Mucosa of stomach (tissue), 1 donor: ENCODE measurements at regions not wholly inside any gene's neighbourhood (a gene's known extent, or its start where the extent isn't known, plus 50 kb on each side); places are given as distances from the start of the nearest gene placed in this dataset.

Source experiments
- H3K27me3 ChIP-seq: one replicate; pipeline ENCODE4 v1.7.0; 2013; ENCODE audit warnings: mild to moderate bottlenecking, low read length; ENCODE audit not compliant: control insufficient read depth, insufficient read depth
- H3K36me3 ChIP-seq: one replicate; pipeline ENCODE4 v1.7.0; 2013; ENCODE audit warnings: low read length; ENCODE audit not compliant: control insufficient read depth, insufficient read depth
- H3K4me1 ChIP-seq: one replicate; pipeline ENCODE4 v1.7.0; 2013; ENCODE audit warnings: mild to moderate bottlenecking, low read length; ENCODE audit not compliant: control insufficient read depth, insufficient read depth
- H3K4me3 ChIP-seq: one replicate; pipeline ENCODE4 v1.7.0; 2013; ENCODE audit warnings: low read length
- H3K9ac ChIP-seq: one replicate; pipeline ENCODE4 v1.7.0; 2013; ENCODE audit warnings: mild to moderate bottlenecking, low read length, moderate library complexity
- H3K9me3 ChIP-seq: one replicate; pipeline ENCODE4 v1.7.0; 2013; ENCODE audit warnings: mild to moderate bottlenecking, low read length, moderate library complexity; ENCODE audit not compliant: control insufficient read depth
- donor health status: Pancreatic carcinoma.

DNA sequence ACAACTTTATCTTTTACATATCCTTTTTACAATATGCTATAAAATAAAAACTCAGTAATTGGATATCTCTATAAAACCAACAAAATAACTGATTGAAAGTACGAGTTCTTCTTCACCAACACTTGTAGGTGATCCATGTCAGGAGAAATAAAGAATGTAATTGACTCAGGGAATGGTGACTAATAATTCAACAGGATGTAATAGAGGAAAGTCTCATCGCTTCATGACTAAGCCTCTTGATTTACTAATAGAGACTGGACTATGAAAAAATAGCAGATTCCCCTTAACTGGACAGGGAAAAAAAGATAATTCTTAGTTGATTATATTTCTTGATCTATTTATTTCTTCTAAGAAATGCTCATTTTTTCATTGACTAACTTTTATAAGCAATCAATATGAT, 507.7 kb upstream of the PTGER4 start:
- Histone ChIP-seq H3K36me3 (no peaks in the 10 kb centered on the region), H3K27me3 (no peaks in the 10 kb centered on the region), H3K4me3 (no peak overlapping the region), H3K9me3 (no peaks in the 10 kb centered on the region), H3K9ac (no peak overlapping the region), H3K4me1 (no peaks in the 10 kb centered on the region)

DNA sequence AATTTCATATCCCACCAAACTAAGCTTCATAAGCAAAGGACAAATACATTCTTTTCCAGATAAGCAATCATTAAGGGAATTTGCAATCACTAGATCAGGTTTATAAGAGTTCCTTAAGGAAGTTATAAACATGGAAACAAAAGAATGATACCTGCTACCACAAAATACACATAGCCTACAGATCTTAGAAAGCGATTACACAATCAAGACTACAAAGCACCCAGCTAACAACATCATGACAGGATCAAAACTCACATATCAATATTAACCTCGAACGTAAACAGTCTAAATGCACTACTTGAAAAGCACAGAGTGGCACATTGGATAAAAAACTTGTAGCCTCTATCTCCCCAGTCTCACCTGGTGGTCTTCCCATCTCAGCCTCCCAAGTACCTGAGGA, 512.4 kb upstream of the PTGER4 start:
- H3K4me1 ChIP-seq = no peaks in the 10 kb centered on the region
- H3K9ac ChIP-seq = no peak overlapping the region
- no peaks in the 10 kb centered on the region for H3K9me3 ChIP-seq
- no peak overlapping the region for H3K4me3 ChIP-seq
- H3K36me3 ChIP-seq = no peaks in the 10 kb centered on the region
- no peaks in the 10 kb centered on the region for H3K27me3 ChIP-seq

DNA sequence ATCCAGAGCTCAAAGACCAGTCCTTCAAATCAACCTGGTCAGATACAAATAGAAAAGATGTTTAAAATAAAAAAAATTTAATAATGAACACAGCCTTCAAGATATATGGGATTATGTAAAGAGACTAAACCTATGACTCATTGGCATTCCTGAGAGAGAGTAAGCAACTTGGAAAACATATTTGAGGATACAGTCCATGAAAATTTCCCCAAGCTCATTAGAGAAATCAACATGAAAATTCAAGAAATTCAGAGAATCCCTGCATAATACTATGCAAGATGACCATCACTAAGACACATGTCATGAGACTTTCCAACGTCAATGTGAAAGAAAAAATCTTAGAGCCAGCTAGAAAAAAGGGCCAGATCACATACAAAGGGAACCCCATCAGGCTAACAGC, 512.9 kb upstream of the PTGER4 start:
- no peaks in the 10 kb centered on the region for H3K36me3 ChIP-seq
- H3K4me3 ChIP-seq = no peak overlapping the region
- no peaks in the 10 kb centered on the region for H3K9me3 ChIP-seq
- no peaks in the 10 kb centered on the region for H3K27me3 ChIP-seq
- H3K9ac ChIP-seq = no peak overlapping the region
- no peaks in the 10 kb centered on the region for H3K4me1 ChIP-seq

DNA sequence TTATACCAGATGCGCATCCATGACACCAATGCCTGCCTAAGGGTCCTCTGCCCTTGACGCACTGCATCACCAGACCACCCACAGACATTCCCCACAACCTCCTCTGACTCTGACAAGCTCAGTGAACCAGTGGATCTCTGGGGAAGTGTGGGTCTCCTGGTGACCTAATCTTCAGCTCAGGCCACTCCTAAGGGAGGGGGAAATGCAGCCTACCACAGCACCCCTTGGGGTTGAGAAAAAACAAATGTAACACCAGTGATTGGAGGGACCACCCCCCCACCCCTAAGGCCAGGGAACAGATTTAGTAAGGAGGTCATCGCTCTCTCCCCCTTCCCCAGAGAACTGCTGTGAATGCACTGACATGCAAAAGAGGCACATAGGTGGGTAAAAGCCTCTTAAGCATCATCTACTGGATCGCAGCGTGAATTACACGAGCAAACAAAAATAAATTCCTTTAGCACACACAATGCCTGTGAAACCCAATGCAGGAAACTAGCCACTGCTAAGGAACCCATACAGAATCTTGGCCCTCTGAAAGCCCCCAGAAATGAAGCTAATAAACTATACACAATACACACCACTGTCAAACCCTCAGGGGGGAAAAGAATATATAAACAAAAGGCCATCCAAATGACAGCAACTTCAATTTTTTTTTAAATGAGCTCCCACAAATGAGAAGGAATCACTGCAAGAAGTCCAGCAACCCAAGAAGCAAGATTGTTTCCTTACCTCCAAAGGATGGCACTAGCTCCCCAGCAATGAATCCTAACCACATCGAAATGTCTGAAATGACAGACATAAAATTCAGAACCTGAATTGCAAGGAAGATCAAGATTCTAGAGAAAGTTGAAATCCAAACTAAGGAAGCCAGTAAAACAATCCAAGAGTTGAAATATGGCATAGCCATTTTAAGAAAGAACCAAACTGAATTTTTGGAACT, 513.7 kb upstream of the PTGER4 start:
- no peak overlapping the region for H3K9ac ChIP-seq
- H3K4me3 ChIP-seq = no peak overlapping the region
- no peaks in the 10 kb centered on the region for H3K4me1 ChIP-seq
- H3K9me3 ChIP-seq = no peaks in the 10 kb centered on the region
- H3K36me3 ChIP-seq = no peaks in the 10 kb centered on the region
- H3K27me3 ChIP-seq = no peaks in the 10 kb centered on the region

GRCh38 chr5:40165106-40165788, 514.5 kb upstream of the PTGER4 start:
- Histone ChIP-seq H3K9me3 (no peaks in the 10 kb centered on the region), H3K9ac (no peak overlapping the region), H3K27me3 (no peaks in the 10 kb centered on the region), H3K4me1 (no peaks in the 10 kb centered on the region), H3K36me3 (no peaks in the 10 kb centered on the region), H3K4me3 (no peak overlapping the region)

- H3K9ac ChIP-seq = no peak overlapping the region
- H3K27me3 ChIP-seq = no peaks in the 10 kb centered on the region
- H3K4me3 ChIP-seq = no peak overlapping the region
- no peaks in the 10 kb centered on the region for H3K9me3 ChIP-seq
- no peaks in the 10 kb centered on the region for H3K4me1 ChIP-seq
- H3K36me3 ChIP-seq = no peaks in the 10 kb centered on the region
Measured at GRCh38 chr5:40160435-40160834, 519.3 kb upstream of the PTGER4 start.

- H3K27me3 ChIP-seq = no peaks in the 10 kb centered on the region
- no peaks in the 10 kb centered on the region for H3K4me1 ChIP-seq
- no peak overlapping the region for H3K9ac ChIP-seq
- no peaks in the 10 kb centered on the region for H3K36me3 ChIP-seq
- no peak overlapping the region for H3K4me3 ChIP-seq
- H3K9me3 ChIP-seq = no peaks in the 10 kb centered on the region
Measured at GRCh38 chr5:40154194-40154593, 525.5 kb upstream of the PTGER4 start.

DNA sequence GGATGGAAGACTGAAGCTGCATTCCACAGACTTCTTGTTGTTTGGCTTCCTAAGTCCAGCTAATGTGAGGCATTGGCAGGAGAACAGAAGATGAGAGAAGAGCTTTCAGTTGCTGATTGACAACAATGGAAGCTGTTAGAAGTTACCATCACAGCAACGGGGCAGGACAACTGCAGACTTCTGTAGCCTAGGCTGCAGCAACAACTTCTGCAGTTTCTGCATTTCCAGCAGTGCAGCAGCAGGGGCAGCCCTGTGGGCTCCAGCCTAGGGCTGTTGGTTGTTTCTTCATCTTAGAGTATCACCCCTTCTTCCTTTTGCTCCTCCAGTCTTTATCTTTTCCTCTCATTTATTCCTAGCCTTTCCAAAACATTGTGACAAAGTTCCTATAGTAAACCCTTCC, 528.8 kb upstream of the PTGER4 start:
- no peak overlapping the region for H3K9ac ChIP-seq

DNA sequence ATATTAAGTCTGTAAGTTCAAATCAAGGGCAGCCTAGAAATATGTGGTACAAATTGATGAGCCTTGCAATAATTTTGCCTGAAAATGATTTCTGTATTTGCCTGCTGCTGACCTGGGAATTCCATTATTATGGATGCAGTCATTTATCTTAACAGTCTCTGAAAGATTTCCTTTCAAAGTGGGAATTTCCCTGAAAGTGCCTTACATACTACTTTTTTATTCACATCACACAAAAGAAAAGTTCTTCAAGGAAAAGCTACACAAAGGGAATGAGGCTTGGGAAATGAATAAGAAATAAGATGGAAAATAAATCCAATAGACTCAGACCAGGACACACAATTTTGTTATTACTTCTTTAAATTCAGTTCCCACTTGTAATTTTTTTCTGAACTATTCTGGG, 537.8 kb upstream of the PTGER4 start:
- H3K27me3 ChIP-seq = no peaks in the 10 kb centered on the region
- H3K4me1 ChIP-seq = no peaks in the 10 kb centered on the region
- no peaks in the 10 kb centered on the region for H3K36me3 ChIP-seq
- H3K9me3 ChIP-seq = no peaks in the 10 kb centered on the region
- no peak overlapping the region for H3K4me3 ChIP-seq
- H3K9ac ChIP-seq = no peak overlapping the region

More for the DNA sequence above, 528.8 kb upstream of the PTGER4 start:
- Histone ChIP-seq H3K9me3 (no peaks in the 10 kb centered on the region), H3K4me1 (no peaks in the 10 kb centered on the region), H3K27me3 (no peaks in the 10 kb centered on the region), H3K4me3 (no peak overlapping the region), H3K36me3 (no peaks in the 10 kb centered on the region)

DNA sequence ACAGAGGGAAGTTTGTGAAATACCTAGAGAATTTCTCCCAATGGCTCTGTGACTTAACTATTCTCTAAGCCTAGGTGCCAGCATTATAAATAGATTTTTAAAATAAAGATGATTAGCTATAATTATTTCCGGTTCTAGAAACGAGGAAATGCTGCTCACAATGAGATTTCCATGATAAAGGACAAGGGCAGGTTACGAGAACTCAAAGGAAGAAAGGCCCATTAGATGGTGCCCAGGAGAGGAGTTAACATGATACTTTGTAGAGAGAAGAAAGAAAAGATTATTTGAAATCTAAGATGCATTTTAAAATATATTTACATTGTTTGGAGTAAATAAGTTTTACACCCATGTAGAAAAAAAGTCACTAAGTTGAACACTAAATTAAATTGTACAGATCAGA, 538.3 kb upstream of the PTGER4 start:
- no peaks in the 10 kb centered on the region for H3K36me3 ChIP-seq
- no peak overlapping the region for H3K9ac ChIP-seq
- no peak overlapping the region for H3K4me3 ChIP-seq
- no peaks in the 10 kb centered on the region for H3K27me3 ChIP-seq
- no peaks in the 10 kb centered on the region for H3K9me3 ChIP-seq
- no peaks in the 10 kb centered on the region for H3K4me1 ChIP-seq

DNA sequence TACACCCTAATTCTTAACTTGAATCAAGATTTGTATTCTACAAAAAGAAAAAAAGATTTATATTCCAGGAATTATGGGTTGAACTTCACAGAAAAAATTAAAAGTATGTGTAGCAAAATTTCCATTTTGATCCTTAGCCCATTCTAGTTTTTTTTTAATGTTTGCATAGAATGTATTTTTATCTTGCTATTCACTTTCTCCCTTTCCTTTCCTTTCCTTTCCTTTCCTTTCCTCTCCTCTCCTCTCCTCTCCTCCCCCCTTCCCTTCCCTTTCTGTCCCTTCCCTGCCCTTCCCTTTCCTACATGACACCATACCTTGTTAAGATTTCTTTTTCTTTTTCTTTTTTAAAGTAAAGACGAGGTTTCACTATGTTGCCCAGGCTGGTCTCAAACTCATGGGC, 542.5 kb upstream of the PTGER4 start:
- Histone ChIP-seq H3K36me3 (no peaks in the 10 kb centered on the region), H3K4me1 (no peaks in the 10 kb centered on the region), H3K9ac (no peak overlapping the region), H3K4me3 (no peak overlapping the region), H3K27me3 (no peaks in the 10 kb centered on the region), H3K9me3 (no peaks in the 10 kb centered on the region)

GRCh38 chr5:40134883-40135520, 544.7 kb upstream of the PTGER4 start:
- Histone ChIP-seq H3K4me3 (no peak overlapping the region), H3K4me1 (no peaks in the 10 kb centered on the region), H3K36me3 (no peaks in the 10 kb centered on the region), H3K9me3 (no peaks in the 10 kb centered on the region), H3K27me3 (no peaks in the 10 kb centered on the region), H3K9ac (no peak overlapping the region)
